ENCODE measurements at regions not wholly inside any gene's neighbourhood (a gene's known extent, or its start where the extent isn't known, plus 50 kb on each side); places are given as distances from the start of the nearest gene placed in this dataset.

DNA sequence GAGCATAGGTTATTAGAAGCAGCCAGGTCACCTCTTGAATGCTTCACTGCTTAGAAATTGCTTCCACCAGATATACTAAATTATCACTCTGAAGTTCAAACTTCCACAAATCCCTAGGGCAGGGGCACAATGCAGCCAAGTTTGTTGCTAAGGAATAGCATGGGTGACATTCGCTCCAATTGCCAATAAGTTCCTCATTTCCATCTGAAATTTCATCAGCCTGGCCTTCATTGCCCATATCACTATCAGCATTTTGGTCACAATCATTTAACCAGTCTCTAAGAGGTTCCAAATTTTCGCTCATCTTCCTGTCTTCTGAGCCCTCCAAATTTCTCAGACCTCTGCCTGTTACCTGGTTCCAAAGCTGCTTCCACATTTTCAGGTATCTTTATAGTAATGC lies 356.1 kb downstream of the DAD1 start:
- no peak for DNase-seq

GRCh38 chr14:22232486-22232885 lies 356.5 kb downstream of the DAD1 start:
- DNase-seq: no peak

DNA sequence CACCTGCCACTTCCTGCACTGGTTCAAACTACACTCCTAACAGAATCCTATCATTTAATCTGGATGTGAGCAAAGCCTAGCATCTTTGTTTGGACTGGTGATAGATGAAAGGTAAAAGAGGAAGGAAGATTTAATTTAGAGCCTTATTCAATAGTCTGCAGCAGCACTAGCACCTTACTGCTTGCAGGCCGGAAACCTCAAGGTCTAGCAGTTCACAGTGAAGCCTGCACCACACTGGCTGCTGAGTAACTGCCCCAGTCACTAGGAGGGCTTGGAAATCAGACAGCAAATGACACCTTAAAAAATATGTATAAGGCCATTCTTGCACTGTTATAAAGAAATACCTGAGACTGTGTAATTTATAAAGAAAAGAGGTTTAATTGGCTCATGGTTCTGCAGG lies 358.0 kb downstream of the DAD1 start:
- DNase-seq: peak in 1 of 5 donors; percentile 2

DNA sequence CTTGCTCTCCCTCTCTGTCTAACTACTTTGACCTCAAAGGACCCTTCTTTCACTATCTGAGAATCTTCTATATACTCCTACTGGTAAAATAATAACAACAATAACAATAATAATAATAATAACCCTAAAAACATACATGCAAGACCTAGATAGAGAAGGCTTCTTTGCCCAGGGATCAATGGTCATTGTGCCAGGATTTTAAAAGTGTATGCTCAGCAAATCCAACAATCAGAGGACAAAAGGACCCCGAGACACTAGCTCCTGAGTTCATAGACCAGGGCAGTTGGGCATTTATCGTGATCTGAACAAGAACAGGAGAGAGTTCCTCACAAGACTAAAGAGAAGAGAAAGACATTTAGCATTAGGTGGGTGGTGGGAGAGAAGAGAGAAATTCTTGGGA lies 358.5 kb downstream of the DAD1 start:
- DNase-seq: no peak

GRCh38 chr14:22227084-22227483 lies 361.9 kb downstream of the DAD1 start:
- DNase-seq: no peak

DNA sequence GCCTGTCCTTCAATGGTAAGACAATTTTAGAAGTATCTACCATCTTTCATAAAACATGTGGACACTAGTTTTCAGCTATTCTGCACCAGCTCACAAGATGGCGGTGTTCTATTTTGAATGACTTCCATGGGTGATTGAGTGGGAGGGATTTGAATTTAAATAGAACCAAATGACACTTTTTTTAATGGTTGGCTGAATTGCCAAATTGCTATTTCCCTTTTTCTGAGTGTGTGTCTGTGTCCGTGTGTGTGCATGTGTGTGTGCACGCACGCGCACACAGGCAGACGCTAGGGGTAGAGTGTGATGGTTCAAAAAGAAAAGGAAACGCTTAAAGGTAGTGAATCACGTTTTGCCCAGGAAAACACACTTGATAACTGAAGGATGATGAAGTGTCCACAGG lies 362.6 kb downstream of the DAD1 start:
- DNase-seq: peak in 3 of 5 donors; percentile 1 to 52 (median 8)

DNA sequence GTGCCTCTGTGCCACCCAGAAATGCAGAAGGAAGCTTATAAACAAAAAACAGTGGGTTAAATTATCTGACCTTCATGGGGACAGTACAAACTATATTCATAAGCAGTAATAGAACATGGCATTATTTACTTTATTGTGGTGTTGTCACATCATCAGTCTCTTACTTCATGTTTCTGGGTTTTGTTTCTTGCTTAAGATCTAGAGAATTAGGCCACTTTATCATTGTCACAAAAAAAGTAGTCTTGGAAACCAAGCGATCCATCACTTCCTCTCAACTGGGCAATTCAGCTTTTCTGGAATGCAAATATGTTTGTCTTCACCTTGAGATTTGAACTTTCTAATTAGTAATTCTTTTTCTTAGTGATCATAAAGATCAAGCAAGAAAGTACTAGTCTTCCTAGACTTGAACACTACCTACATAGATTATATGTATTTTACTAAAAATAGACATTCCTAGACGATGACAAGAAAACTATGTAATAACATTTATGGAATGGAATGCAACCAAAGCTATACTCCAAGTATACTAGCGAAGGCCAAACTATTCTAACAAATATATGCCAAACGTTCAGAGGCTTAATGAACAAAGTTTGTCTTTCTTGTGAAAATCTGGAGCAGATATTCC lies 363.4 kb downstream of the DAD1 start:
- DNase-seq: no peak

DNA sequence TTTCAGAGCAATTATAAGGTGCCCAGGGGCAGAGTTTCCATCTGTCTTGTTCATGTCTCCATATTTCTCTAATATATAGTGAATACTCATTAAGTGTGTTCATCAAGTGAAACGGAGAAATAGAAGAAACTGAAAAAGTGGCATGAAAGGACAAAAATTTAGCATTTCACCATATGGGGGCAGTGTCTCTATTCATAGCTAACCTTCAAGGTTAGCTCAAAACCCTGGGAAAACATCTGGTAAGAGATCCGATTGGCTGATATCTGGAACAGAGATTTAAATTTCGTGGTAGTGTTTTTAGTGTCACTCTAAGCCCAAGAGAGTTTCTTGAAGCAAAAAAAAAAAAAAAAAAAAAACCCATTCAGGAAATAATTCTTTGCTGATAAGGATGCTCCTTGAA lies 367.5 kb downstream of the DAD1 start:
- DNase-seq: peak in 1 of 5 donors; percentile 38

- no peak for DNase-seq
Measured at GRCh38 chr14:22220427-22220826, 368.6 kb downstream of the DAD1 start.

GRCh38 chr14:22218728-22219127 lies 370.3 kb downstream of the DAD1 start:
- peak in 1 of 5 donors; percentile 20 for DNase-seq

DNA sequence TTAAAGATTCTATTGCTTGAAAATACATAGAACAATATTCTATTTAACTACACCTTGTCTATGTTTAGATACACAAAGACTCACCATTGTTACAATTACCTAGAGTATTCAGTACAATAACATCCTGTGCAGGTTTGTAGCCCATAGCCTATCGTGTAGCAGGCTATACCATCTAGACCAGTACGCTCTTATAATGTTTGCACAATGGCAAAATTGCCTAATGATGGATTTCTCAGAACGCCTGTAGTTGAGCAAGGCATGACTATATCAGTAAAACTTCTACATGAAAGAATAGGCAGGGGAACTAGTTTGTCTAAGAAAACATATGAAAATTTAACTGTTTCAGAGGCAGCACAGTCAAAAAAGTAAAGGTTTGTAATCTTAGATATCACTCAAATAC lies 375.9 kb downstream of the DAD1 start:
- DNase-seq: no peak

DNA sequence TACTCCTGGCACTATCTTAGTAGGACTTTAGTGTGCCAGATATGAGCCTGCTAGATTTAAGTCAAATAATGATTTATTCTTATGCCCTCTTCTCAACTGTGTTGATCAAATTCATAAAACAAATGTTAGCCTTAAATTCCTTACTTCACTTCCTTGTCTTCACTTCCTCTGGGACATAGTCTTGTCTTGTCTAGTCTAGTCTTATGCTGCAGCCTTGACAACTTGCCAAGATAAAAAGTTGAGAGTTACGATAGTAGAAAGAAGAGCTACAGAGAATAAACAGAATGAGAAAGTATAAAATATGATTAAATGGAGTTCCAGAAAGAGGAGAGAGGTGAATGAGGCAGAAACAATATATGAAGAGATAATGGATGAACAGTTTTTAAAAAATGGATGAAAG lies 378.1 kb downstream of the DAD1 start:
- no peak for DNase-seq

DNA sequence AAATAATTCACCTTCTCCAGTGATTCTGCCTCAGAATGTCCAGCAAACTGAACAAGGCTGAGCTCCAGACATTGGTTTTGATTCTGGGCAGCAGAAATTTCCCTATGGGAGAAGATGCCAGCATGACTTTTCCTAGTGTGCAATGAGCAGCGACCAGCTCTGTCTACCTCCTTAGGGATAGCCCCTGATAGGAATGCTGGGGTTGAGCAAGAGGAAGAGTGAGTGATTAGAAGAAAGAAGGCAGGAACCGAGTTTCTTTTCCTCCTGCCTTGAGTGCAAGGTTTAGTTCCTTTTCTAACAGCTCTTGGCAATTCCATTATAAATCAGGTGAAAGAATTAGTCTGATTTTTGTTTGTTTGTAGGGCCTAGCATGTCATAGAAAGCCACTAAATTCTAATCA lies 379.0 kb downstream of the DAD1 start:
- no peak for DNase-seq

DNA sequence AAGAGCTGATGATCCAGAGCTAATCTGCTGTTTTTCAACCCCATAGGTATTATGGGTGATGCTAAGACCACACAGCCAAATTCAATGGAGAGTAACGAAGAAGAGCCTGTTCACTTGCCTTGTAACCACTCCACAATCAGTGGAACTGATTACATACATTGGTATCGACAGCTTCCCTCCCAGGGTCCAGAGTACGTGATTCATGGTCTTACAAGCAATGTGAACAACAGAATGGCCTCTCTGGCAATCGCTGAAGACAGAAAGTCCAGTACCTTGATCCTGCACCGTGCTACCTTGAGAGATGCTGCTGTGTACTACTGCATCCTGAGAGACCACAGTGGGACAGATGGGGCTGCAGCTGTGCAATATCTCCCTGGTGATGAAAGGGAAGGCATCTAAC lies 386.0 kb downstream of the DAD1 start:
- DNase-seq: no peak

DNA sequence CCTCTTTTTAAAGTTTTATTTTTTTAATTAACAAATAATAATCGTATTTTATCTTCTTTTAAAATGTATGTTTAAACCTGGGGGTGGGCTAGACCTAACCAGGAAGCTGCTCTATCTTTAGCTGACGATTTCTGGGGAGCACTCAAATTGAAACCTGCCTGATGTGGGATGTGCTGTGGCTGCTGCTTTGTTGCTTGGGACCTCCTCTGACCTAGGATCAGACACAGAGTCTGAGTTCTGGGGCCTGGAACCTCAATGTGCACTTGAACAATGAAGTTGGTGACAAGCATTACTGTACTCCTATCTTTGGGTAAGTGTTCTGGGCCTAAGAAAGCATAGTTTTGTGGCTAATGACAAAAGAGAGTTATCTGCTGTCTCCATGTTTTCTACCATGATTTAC lies 386.7 kb downstream of the DAD1 start:
- DNase-seq: no peak

GRCh38 chr14:22200977-22201605 lies 387.9 kb downstream of the DAD1 start:
- DNase-seq: peak in 1 of 5 donors; percentile 53

DNA sequence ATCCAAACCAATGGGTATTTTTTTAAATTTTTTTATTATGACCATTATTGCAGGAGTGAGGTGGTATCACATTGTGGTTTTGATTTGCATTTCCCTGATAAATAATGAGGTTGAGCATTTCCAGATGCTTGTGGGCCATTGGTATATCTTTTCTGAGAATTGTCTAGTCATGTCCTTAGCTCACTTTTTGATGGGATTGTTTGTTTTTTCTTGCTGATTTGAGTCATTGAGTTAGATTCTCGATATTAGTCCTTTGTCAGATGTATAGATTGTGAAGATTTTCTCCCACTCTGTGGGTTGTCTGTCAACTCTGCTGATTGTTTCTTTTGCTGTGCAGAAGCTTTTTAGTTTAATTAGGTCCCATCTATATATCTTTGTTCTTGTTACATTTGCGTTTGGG lies 388.9 kb downstream of the DAD1 start:
- DNase-seq: peak in 1 of 5 donors; percentile 23

DNA sequence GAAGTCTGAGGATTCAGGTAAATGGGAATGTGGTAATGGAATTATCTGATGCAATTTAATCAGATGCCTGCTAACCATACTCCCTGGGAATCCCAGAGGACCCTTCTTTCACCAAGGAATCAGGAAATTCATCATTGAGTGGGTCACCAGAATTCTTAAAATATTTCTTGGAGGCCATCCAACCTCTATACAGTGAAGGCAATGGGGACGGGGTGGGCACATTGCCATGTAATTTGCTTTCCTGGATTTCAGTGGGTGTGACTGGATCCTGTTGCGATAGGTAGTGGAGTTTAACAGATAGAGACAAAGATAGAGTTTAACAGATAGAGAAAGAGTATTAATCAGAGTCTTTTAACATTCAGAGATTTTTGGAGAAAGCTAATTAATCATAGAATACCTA lies 394.4 kb downstream of the DAD1 start:
- DNase-seq: no peak

- DNase-seq: no peak
Measured at GRCh38 chr14:22190411-22191191, 398.4 kb downstream of the DAD1 start.

DNA sequence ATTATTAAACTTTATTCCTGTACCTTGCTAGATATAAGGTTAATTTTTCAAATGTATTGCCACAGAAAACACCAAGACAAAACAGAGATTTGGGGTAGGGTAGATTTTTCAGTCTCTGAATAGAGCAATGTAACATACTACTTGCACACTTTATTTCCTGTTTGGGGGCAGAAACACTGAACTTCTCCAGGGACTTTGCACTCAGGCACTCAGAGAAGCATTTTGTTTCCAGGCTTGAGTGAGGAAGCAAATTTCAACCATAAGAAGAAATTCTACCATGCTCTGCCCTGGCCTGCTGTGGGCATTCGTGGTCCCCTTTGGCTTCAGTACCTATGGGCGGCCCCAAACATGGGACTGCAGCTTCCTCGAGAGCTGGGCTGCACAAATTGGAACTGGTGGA lies 399.1 kb downstream of the DAD1 start:
- DNase-seq: no peak

GRCh38 chr14:22188318-22188717 lies 400.7 kb downstream of the DAD1 start:
- DNase-seq: no peak

- DNase-seq: no peak
Measured at GRCh38 chr14:22185789-22186188, 403.2 kb downstream of the DAD1 start.

DNA sequence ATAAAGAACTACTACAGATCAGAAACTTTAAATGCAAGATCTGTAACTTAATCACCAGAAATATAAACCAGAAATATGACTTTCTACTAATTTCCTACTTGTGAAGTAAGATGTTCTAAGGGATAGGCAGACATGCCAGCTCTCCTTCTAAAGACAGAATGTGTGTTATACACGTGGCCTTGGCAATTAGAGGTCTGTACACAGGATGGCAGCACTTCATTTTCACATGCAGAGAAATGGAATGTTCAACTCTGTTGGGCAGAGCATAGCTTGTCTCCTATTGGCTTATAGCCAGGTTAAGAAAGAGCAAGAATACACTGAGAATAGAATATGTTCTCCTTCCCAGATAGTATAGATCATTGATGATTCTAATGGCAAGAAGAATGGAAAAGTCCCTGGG lies 403.8 kb downstream of the DAD1 start:
- DNase-seq: no peak

- no peak for DNase-seq
Measured at GRCh38 chr14:22184830-22185168, 404.2 kb downstream of the DAD1 start.

All from T-helper 1 cell (primary cell).